H1 (cell line): ENCODE measurements at regions not wholly inside any gene's neighbourhood (a gene's known extent, or its start where the extent isn't known, plus 50 kb on each side); places are given as distances from the start of the nearest gene placed in this dataset.

Experiments used
- CTCF ChIA-PET: fragments of 300-600 bp; sonication (Branson Sonifier 250); formaldehyde crosslinking; loops from one replicate; lab custom pipeline; 2021; ENCODE audit not compliant: partially characterized antibody; lab: Charles Lee
- POLR2A ChIA-PET: fragments of 300-600 bp; sonication (Branson Sonifier 250); formaldehyde crosslinking; loops from one replicate; lab custom pipeline; 2021; ENCODE audit warnings: inconsistent platforms; ENCODE audit not compliant: partially characterized antibody; lab: Charles Lee
- DNase-seq, 2 experiments: peaks; one replicate each; pipeline versions ENCODE4 v3.0.0 to v3.0.0-alpha.2; 2010 to 2022; ENCODE audit warnings: low spot score in 2 of 2, low read depth in 1 of 2, mixed read lengths in 1 of 2
- FAIRE-seq: peaks from 2 replicates; lab custom pipeline; 2011; peaks lifted over from hg19 to GRCh38; lab: Jason Lieb, UNC
- H2AFZ ChIP-seq: 2 replicates; pipeline ENCODE4 v1.8.1; 2012; ENCODE audit warnings: low read length, inconsistent platforms
- H2AK5ac ChIP-seq: 2 replicates; pipeline ENCODE4 v1.6.1; 2013; ENCODE audit warnings: low read depth, low read length
- H2BK120ac ChIP-seq: replicated peaks from 2 replicates; pipeline ENCODE3; 2013; ENCODE audit warnings: low read depth, low read length, inconsistent platforms
- H2BK12ac ChIP-seq: 2 replicates; pipeline ENCODE4 v1.6.1; 2013; ENCODE audit warnings: low read depth, low read length
- H2BK15ac ChIP-seq: 2 replicates; pipeline ENCODE4 v1.6.1; 2013; ENCODE audit warnings: low read length
- H2BK20ac ChIP-seq: 2 replicates; pipeline ENCODE4 v1.6.1; 2013; ENCODE audit warnings: low read length
- H2BK5ac ChIP-seq: 2 replicates; pipeline ENCODE4 v1.6.1; 2013; ENCODE audit warnings: low read depth, low read length
- H3K14ac ChIP-seq: 2 replicates; pipeline ENCODE4 v1.6.1; 2013; ENCODE audit warnings: inconsistent platforms; ENCODE audit not compliant: insufficient read length
- H3K18ac ChIP-seq: 2 replicates; pipeline ENCODE4 v1.6.1; 2013; ENCODE audit warnings: low read length; ENCODE audit errors: extremely low read depth
- H3K23ac ChIP-seq: 2 replicates; pipeline ENCODE4 v1.6.1; 2013; ENCODE audit warnings: inconsistent platforms; ENCODE audit not compliant: insufficient read length
- H3K23me2 ChIP-seq: 2 replicates; pipeline ENCODE4 v1.6.1; 2013; ENCODE audit warnings: low read depth, low read length
- H3K27ac ChIP-seq: 2 replicates; pipeline ENCODE4 v1.6.1; 2011; ENCODE audit warnings: low read depth, low read length, inconsistent platforms
- H3K27me3 ChIP-seq, 4 experiments: replicated peaks in 1 of 4; 1 replicate in 1 of 4; 2 replicates in 3 of 4; pipeline versions ENCODE4 v1.6.1 to v1.8.1; 2011 to 2013; ENCODE audit warnings: low read length in 3 of 4, mild to moderate bottlenecking in 3 of 4, inconsistent platforms in 2 of 4, mixed read lengths in 2 of 4, moderate library complexity in 1 of 4; ENCODE audit not compliant: control insufficient read depth in 3 of 4, insufficient read depth in 3 of 4; ENCODE audit errors: extremely low read depth in 1 of 4
- H3K36me3 ChIP-seq, 4 experiments: 2 replicates each; pipeline versions ENCODE4 v1.6.1 to v1.8.1; 2011 to 2013; ENCODE audit warnings: mild to moderate bottlenecking in 4 of 4, low read length in 3 of 4, moderate library complexity in 2 of 4, control low read depth in 1 of 4, inconsistent platforms in 1 of 4; ENCODE audit not compliant: insufficient read depth in 4 of 4, control insufficient read depth in 2 of 4
- H3K4ac ChIP-seq: replicated peaks from 2 replicates; pipeline ENCODE3; 2013; ENCODE audit warnings: low read length, low read depth, mixed read lengths, inconsistent platforms; ENCODE audit not compliant: insufficient read length
- H3K4me1 ChIP-seq, 4 experiments: replicated peaks in 1 of 4; 1 replicate in 1 of 4; 2 replicates in 3 of 4; pipeline versions ENCODE4 v1.6.1 to v1.8.1; 2011 to 2013; ENCODE audit warnings: low read length in 3 of 4, inconsistent platforms in 2 of 4, mixed read lengths in 1 of 4; ENCODE audit not compliant: insufficient read depth in 4 of 4, control insufficient read depth in 3 of 4
- H3K4me2 ChIP-seq, 2 experiments: 2 replicates each; pipeline versions ENCODE4 v1.6.1 to v1.8.1; 2011 to 2013; ENCODE audit warnings: low read depth in 2 of 2, low read length in 2 of 2, control low read depth in 1 of 2, inconsistent platforms in 1 of 2, mild to moderate bottlenecking in 1 of 2; ENCODE audit not compliant: insufficient read depth in 1 of 2
- H3K4me3 ChIP-seq, 4 experiments: fragments of 200-600, 300-600 bp in 1 of 4; sonication (generic), shearing (Covaris generic), sonication (Bioruptor Twin) in 1 of 4; 2 replicates each; pipeline versions ENCODE4 v1.5.1 to v1.8.1; 2011 to 2016; ENCODE audit warnings: low read length in 4 of 4, low read depth in 3 of 4, control low read depth in 2 of 4, inconsistent platforms in 2 of 4, mild to moderate bottlenecking in 2 of 4, mixed read lengths in 1 of 4, moderate library complexity in 1 of 4; ENCODE audit not compliant: insufficient read depth in 2 of 4; ENCODE audit errors: extremely low read depth in 1 of 4
- H3K56ac ChIP-seq: replicated peaks from 2 replicates; pipeline ENCODE3; 2013; ENCODE audit warnings: low read depth, mild to moderate bottlenecking, mixed read lengths, low read length, inconsistent platforms; ENCODE audit not compliant: insufficient read length
- H3K79me1 ChIP-seq: 2 replicates; pipeline ENCODE4 v1.6.1; 2013; ENCODE audit warnings: low read depth, low read length, control low read depth
- H3K79me2 ChIP-seq, 2 experiments: 2 replicates each; pipeline versions ENCODE4 v1.6.1 to v1.8.1; 2012 to 2013; ENCODE audit warnings: low read length in 2 of 2, mild to moderate bottlenecking in 2 of 2, inconsistent platforms in 1 of 2; ENCODE audit not compliant: insufficient read depth in 2 of 2, control insufficient read depth in 1 of 2
- H3K9ac ChIP-seq, 4 experiments: replicated peaks in 1 of 4; 1 replicate in 1 of 4; 2 replicates in 3 of 4; pipeline versions ENCODE4 v1.6.1 to v1.8.1; 2011 to 2013; ENCODE audit warnings: low read depth in 3 of 4, low read length in 3 of 4, control low read depth in 2 of 4, mild to moderate bottlenecking in 2 of 4, moderate library complexity in 2 of 4, inconsistent platforms in 1 of 4; ENCODE audit errors: extremely low read depth in 1 of 4
- H3K9me3 ChIP-seq, 2 experiments: 2 replicates each; pipeline versions ENCODE4 v1.6.1 to v1.8.1; 2012 to 2013; ENCODE audit warnings: mild to moderate bottlenecking in 2 of 2, moderate library complexity in 2 of 2, control low read depth in 1 of 2, inconsistent platforms in 1 of 2, low read depth in 1 of 2, low read length in 1 of 2, mixed read lengths in 1 of 2; ENCODE audit not compliant: insufficient read depth in 2 of 2
- H4K20me1 ChIP-seq, 2 experiments: replicated peaks in 1 of 2; 2 replicates each; pipeline versions ENCODE3 to v1.8.1; 2011 to 2013; ENCODE audit warnings: inconsistent platforms in 2 of 2, low read length in 2 of 2, mild to moderate bottlenecking in 1 of 2; ENCODE audit not compliant: insufficient read depth in 2 of 2, control insufficient read depth in 1 of 2
- H4K5ac ChIP-seq: 2 replicates; pipeline ENCODE4 v1.6.1; 2013; ENCODE audit warnings: low read length, low read depth, mixed read lengths, inconsistent platforms; ENCODE audit not compliant: insufficient read length
- H4K8ac ChIP-seq: 2 replicates; pipeline ENCODE4 v1.8.0; 2013; ENCODE audit warnings: mild to moderate bottlenecking, moderate library complexity, low read length, inconsistent platforms; ENCODE audit not compliant: insufficient read depth; ENCODE audit errors: extremely low read depth
- H4K91ac ChIP-seq: replicated peaks from 2 replicates; pipeline ENCODE3; 2013; ENCODE audit warnings: low read length, mixed read lengths, inconsistent platforms; ENCODE audit not compliant: insufficient read length
- CREB1 ChIP-seq: IDR thresholded peaks from 2 replicates; pipeline ENCODE4 v1.6.1; 2012; ENCODE audit warnings: inconsistent platforms
- CTCF ChIP-seq, 3 experiments: IDR thresholded peaks; 1 replicate in 2 of 3; 2 replicates in 1 of 3; pipeline versions ENCODE4 v1.5.1 to v1.6.1; 2011; ENCODE audit warnings: low read length in 3 of 3, mild to moderate bottlenecking in 3 of 3, inconsistent platforms in 2 of 3, low read depth in 1 of 3, moderate library complexity in 1 of 3; ENCODE audit not compliant: insufficient read depth in 1 of 3; ENCODE audit errors: control extremely low read depth in 1 of 3
- GABPA ChIP-seq: IDR thresholded peaks from 2 replicates; pipeline ENCODE4 v1.6.1; 2011; ENCODE audit warnings: mild to moderate bottlenecking, low read length, moderate library complexity, borderline replicate concordance; ENCODE audit not compliant: insufficient read depth
- GTF2F1 ChIP-seq: IDR thresholded peaks from 2 replicates; pipeline ENCODE4 v1.6.1; 2012; ENCODE audit warnings: low read depth, low read length, improper control_type of control experiment, borderline replicate concordance
- HDAC6 ChIP-seq: IDR thresholded peaks from one replicate; pipeline ENCODE4 v1.7.1; 2012; ENCODE audit warnings: low read depth, mild to moderate bottlenecking, inconsistent platforms, low read length, moderate library complexity
- JUND ChIP-seq: IDR thresholded peaks from 2 replicates; pipeline ENCODE4 v1.6.1; 2011; ENCODE audit warnings: mild to moderate bottlenecking, improper control_type of control experiment, low read length
- KDM5A ChIP-seq: fragments of 200-600 bp; IDR thresholded peaks from 2 replicates; pipeline ENCODE4 v1.7.1; 2012; ENCODE audit warnings: mild to moderate bottlenecking, low read length, inconsistent platforms, mixed read lengths
- SIX5 ChIP-seq: IDR thresholded peaks from 2 replicates; pipeline ENCODE4 v1.6.1; 2011; ENCODE audit warnings: mild to moderate bottlenecking, low read depth, low read length
- SP1 ChIP-seq: IDR thresholded peaks from 2 replicates; pipeline ENCODE4 v1.6.1; 2011; ENCODE audit warnings: low read depth, low read length
- SUZ12 ChIP-seq: fragments of 200-600 bp; sonication (generic); IDR thresholded peaks from 2 replicates; pipeline ENCODE4 v1.6.1; 2012; ENCODE audit warnings: mild to moderate bottlenecking, inconsistent platforms, low read length, moderate library complexity, mixed read lengths
- TAF7 ChIP-seq: optimal IDR thresholded peaks from 2 replicates; pipeline ENCODE3; 2011; ENCODE audit warnings: low read depth, mild to moderate bottlenecking, inconsistent platforms, low read length, moderate library complexity, borderline replicate concordance
- WGBS, 2 experiments: shearing (Covaris generic) in 1 of 2; methylation state at CpG; one replicate each; pipeline versions ENCODE4 v1.1.6 to v1.1.7; 2013 to 2015; ENCODE audit warnings: low lambda C conversion rate in 2 of 2, mixed read lengths in 2 of 2, inconsistent platforms in 1 of 2, low coverage in 1 of 2, missing lambda C conversion rate in 1 of 2; ENCODE audit not compliant: insufficient replicate concordance in 2 of 2, insufficient coverage in 1 of 2, insufficient read length in 1 of 2; ENCODE audit errors: extremely low coverage in 1 of 2, missing lambda C conversion rate in 1 of 2; 5-methylcytosine and 5-hydroxymethylcytosine counted together

GRCh38 chr11:105429096-105429910 is 180.6 kb upstream of the GRIA4 start:
- Histone ChIP-seq H4K5ac (no peak overlapping the region), H3K23ac (no peak overlapping the region), H2BK120ac (no peak overlapping the region), H4K91ac (no peak overlapping the region), H3K27me3 (no peaks in the 10 kb centered on the region), H3K36me3 (no peaks in the 10 kb centered on the region), H3K23me2 (no peaks in the 10 kb centered on the region), H3K9me3 (no peaks in the 10 kb centered on the region), H2BK20ac (no peak overlapping the region), H3K79me1 (no peaks in the 10 kb centered on the region), H3K4ac (no peak overlapping the region), H3K4me2 (no peak overlapping the region), H3K14ac (no peak overlapping the region), H4K8ac (no peak overlapping the region), H2AFZ (no peak overlapping the region), H2BK5ac (no peak overlapping the region), H3K4me1 (no peaks in the 10 kb centered on the region), H3K27ac (no peak overlapping the region), H2BK15ac (no peak overlapping the region), H3K4me3 (no peak overlapping the region), H2AK5ac (no peak overlapping the region), H3K18ac (no peak overlapping the region), H3K79me2 (no peaks in the 10 kb centered on the region), H2BK12ac (no peak overlapping the region), H4K20me1 (no peaks in the 10 kb centered on the region), H3K56ac (no peak overlapping the region), H3K9ac (no peak overlapping the region)
- 90% methylated on average over 6 of the region's 6 CpGs; no CpG with 5 or more reads in 1 of the 2 experiments for WGBS, 2 experiments
- DNase-seq (no peak), FAIRE-seq (no peak)
- POLR2A ChIA-PET = no interaction called here
- CTCF ChIA-PET = no interaction called here
- TF ChIP-seq CTCF (IDR thresholded peaks at IDR 0.05; ENCODE audit: control extremely low read depth in 1 of 3, insufficient read depth in 1 of 3, low read depth in 1 of 3, low read length in 3 of 3) = no peak
- TF ChIP-seq KDM5A = no peak
- no peak for TF ChIP-seq JUND
- TF ChIP-seq SP1 = no peak
- TF ChIP-seq SUZ12 = no peak
- TF ChIP-seq SIX5 = no peak
- TF ChIP-seq GTF2F1 = no peak
- TF ChIP-seq TAF7 = no peak
- TF ChIP-seq CREB1 = no peak
- no peak for TF ChIP-seq GABPA
- no peak for TF ChIP-seq HDAC6
